ENCODE measurements at regions not wholly inside any gene's neighbourhood (a gene's known extent, or its start where the extent isn't known, plus 50 kb on each side); places are given as distances from the start of the nearest gene placed in this dataset.
"Not testable (repeated sequence)": the region's sequence is repeated elsewhere in the genome, so short reads cannot be mapped to it uniquely, and the experiment has no call there.

DNA sequence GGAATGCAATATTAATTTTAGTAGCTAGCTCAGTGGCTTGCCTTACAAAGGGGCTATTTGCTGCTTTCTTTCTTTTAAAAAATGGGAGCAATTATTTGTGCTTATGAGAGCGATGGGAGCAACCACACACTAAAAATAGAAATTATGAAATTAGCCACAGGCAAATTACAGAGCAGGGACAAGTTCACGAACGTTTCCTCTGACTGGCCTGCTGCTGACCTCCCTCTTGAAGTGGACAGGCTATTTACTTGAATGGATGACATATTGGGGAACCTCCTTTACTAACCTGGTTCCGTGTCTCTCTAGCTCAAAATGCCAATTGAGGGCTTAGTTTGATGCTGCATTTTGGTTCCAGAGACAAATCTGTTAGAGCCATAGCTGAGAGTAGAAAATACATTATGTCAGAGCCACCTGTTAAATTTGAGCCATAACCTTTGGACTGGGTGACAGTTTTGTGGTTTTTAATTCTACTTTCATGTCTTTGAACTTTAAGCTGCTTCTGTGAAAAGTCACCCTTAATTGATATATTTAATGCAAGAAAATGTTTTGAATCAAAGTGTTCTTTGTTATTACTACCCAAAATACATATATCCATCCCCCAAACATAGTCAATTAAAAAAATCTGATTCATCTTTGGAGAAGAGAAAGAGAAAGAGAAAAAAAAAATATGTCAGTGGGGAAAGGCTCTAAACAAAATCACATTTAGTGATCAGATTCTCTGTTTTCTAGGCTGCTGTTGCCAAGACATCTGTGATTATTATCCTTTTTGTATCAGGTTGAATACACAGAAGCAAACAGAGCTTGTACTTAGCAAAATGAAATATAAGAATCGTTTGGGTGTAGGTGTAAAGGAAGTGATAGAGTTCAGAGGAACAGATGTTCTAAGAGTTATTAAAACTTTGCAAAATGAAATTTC lies 351.9 kb downstream of the ADGRL2 start:
- DNase-seq (ENCODE audit: low read depth): no peak
- TF ChIP-seq, protein P1, sequence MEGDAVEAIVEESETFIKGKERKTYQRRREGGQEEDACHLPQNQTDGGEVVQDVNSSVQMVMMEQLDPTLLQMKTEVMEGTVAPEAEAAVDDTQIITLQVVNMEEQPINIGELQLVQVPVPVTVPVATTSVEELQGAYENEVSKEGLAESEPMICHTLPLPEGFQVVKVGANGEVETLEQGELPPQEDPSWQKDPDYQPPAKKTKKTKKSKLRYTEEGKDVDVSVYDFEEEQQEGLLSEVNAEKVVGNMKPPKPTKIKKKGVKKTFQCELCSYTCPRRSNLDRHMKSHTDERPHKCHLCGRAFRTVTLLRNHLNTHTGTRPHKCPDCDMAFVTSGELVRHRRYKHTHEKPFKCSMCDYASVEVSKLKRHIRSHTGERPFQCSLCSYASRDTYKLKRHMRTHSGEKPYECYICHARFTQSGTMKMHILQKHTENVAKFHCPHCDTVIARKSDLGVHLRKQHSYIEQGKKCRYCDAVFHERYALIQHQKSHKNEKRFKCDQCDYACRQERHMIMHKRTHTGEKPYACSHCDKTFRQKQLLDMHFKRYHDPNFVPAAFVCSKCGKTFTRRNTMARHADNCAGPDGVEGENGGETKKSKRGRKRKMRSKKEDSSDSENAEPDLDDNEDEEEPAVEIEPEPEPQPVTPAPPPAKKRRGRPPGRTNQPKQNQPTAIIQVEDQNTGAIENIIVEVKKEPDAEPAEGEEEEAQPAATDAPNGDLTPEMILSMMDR (IDR thresholded peaks at IDR 0.05; ENCODE audit: insufficient read depth, low read length): no peak
- no peak overlapping the region for H3K4me3 ChIP-seq (ENCODE audit: low read depth, low read length)

DNA sequence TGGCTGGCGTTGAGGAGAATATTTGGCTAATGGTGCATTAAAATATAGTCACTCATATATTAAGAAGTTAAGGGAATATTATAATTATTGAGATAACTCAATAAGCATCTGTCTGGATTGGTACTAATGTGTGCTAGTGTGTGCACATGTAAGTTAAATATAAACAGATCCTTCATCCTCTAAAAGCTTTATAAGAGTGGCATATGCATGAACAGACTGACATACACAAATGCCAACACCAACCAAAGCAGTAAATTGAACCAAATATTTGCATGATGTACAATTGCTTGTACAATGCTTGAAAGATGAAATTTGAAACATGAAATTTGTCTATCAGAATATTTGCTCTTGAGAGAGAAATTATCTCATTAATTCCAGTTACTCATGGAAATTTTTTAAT lies 344.9 kb downstream of the ADGRL2 start:
- DNase-seq (ENCODE audit: low read depth): no peak
- TF ChIP-seq, protein P1 (IDR thresholded peaks at IDR 0.05; ENCODE audit: insufficient read depth, low read length): no peak
- H3K4me3 ChIP-seq (ENCODE audit: low read depth, low read length): no peak overlapping the region

GRCh38 chr1:82143108-82143833 lies 342.5 kb downstream of the ADGRL2 start:
- TF ChIP-seq, protein P1 (IDR thresholded peaks at IDR 0.05; ENCODE audit: insufficient read depth, low read length): no peak
- no peak overlapping the region for H3K4me3 ChIP-seq (ENCODE audit: low read depth, low read length)
- no peak for DNase-seq (ENCODE audit: low read depth)

GRCh38 chr1:82141390-82141789 lies 340.7 kb downstream of the ADGRL2 start:
- TF ChIP-seq, protein P1 (IDR thresholded peaks at IDR 0.05; ENCODE audit: insufficient read depth, low read length): no peak
- DNase-seq (ENCODE audit: low read depth): no peak
- no peak overlapping the region for H3K4me3 ChIP-seq (ENCODE audit: low read depth, low read length)

GRCh38 chr1:82139751-82140468 lies 339.2 kb downstream of the ADGRL2 start:
- TF ChIP-seq, protein P1 (IDR thresholded peaks at IDR 0.05; ENCODE audit: insufficient read depth, low read length): no peak
- no peak overlapping the region for H3K4me3 ChIP-seq (ENCODE audit: low read depth, low read length)
- DNase-seq (ENCODE audit: low read depth): no peak

DNA sequence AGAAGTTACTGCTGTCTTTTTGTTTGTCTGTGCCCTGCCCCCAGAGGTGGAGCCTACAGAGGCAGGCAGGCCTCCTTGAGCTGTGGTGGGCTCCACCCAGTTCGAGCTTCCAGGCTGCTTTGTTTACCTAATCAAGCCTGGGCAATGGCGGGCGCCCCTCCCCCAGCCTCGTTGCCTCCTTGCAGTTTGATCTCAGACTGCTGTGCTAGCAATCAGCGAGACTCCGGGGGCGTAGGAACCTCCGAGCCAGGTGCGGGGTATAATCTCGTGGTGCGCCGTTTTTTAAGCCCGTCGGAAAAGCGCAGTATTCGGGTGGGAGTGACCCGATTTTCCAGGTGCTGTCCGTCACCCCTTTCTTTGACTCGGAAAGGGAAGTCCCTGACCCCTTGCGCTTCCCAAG lies 335.6 kb downstream of the ADGRL2 start:
- DNase-seq (ENCODE audit: low read depth); H3K4me3 ChIP-seq (ENCODE audit: low read depth, low read length): not testable (repeated sequence)

DNA sequence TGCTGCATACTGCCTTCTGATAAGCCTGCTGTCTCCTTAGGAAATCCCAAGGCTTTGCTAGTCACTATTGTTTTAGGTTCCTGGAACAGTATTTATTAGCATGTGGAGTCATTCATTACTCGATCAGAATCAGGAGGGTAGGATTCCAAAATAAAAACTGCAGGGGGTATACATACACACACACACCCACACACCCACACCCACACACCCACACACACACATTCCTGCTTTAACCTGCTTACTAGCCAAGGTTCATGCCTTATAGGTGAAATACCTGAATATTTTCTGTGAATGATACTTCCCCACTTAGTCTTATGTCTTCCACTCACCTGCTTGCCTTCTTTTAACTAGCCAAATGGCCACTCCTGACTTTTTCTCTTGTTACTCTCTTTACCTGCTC lies 325.1 kb downstream of the ADGRL2 start:
- no peak overlapping the region for H3K4me3 ChIP-seq (ENCODE audit: low read depth, low read length)
- TF ChIP-seq, protein P1 (IDR thresholded peaks at IDR 0.05; ENCODE audit: insufficient read depth, low read length): no peak
- DNase-seq (ENCODE audit: low read depth): no peak
